ENCODE measurements at regions not wholly inside any gene's neighbourhood (a gene's known extent, or its start where the extent isn't known, plus 50 kb on each side); places are given as distances from the start of the nearest gene placed in this dataset.
"Not testable (repeated sequence)": the region's sequence is repeated elsewhere in the genome, so short reads cannot be mapped to it uniquely, and the experiment has no call there.

DNA sequence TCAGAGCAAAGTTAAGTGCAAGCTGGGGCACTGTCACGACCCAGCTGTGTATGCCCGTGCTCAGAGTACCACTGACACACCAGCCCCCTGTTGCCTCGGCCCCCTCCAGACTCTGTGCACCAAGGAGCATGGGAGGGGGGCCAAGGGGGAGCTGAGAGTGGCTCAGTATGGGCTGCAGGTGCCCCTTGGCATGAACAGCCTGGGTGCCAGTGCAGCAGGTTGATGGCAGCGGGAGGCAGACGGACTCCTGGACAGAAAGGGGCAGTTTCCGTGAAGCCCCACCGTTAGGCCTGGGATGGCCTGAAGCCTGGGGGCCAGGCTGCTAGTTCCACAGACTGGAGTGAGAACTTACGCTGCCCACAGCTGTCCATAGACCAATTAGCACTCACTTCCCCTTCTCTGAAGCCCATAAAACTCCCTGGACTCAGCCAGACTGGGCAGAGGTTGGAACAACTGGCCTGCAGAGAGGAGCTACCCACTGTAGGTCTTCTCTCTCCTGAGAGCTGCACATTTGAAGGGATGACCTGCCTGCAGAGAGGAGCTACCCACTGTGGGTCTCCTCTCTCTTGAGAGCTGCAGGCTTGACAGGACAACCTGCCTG, 182.8 kb downstream of the DEPDC1B start:
- no peak for DNase-seq

DNA sequence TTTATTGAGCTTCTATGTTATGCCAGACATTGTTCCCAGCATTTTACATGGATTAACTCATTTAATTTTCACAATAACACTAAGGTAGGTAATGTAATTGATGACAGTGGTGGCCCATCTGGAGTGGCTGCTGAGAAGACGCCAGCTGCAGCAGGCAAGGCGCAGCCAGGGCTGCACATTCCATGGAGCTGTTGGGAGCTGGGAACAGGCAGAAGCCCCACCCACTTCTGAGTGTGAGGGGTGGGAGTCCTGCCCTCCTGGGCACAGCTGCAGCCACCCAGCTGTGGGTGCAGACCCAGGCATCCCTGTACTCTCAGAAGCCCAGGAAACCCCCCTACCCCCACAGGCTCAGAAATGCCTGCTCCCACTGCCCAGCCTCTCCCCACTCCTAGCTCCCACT, 183.3 kb downstream of the DEPDC1B start:
- no peak for DNase-seq

GRCh38 chr5:60514152-60514551, 185.8 kb downstream of the DEPDC1B start:
- peak; percentile 56 for DNase-seq

DNA sequence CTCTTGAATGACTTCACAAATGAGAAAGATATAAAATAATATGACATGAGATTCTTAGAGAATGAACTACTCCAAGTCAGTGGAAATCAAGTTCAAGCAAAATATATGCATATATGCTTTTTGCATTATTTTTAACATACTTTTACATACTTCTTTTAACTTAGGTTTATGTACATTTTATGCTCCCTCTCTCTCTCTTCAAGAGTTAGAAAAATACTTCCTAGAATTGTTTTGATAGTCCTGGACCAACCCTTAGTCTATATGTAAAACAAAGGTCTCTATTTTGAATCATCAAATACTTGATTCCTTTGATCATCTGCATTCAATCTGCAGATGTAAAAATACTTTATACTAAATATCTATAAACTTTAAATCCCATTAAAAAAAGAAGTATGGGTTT, 187.8 kb downstream of the DEPDC1B start:
- no peak for DNase-seq

DNA sequence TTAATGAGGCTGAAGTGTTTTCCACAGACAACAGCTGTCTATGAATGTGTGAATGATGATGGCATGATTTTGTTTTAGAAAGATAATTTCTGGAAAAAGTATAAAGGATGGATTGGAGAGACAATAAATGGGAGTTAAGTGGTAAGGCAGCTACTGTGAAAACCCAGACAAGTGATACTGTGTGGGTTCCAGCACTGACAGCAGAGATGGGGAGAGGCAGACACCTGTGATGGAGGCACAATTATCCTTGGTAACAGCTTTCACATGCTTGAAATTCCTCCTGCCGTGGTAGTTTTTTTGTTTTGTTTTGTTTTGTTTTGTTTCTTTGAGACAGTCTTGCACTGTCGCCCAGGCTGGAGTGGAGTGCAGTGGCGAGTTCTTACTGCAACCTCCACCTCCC, 189.3 kb downstream of the DEPDC1B start:
- DNase-seq: no peak

DNA sequence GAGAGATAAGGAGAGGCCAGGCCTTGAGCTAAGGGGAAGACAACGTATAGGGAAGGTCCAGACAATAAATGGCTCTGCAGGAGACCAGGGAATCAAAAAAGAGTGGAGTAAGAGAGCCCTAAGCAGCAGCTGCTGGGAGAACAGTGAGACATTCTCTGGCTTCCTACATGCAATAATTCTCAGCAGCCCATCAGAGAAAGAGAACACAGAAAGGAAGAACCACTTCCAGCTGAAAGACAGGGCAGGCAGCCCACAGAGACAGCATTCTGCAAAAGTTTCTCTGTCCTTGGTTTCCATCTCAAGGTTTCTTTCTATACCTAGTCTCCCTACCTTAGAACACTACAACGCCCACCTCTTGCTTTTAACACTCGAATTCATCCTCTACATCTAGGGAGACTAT, 189.9 kb downstream of the DEPDC1B start:
- no peak for DNase-seq

DNA sequence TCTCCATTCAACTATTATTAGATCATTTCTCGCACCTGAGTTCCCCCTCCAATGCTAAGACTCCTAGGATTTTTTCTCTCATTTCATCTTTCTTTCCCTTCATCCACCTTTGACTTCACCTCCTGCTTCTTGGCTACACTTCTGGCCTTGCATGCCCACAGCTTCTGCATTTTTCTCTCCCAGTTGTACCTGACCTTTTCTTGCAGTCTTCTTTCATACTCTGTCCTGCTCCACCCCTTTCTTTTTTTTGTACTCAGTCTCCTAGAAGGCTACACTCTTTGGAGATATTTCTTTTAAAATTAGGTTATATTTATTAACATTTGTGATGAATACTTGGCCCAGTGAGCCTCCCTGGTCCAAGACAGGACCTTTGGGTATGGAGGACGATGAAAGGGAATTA, 190.4 kb downstream of the DEPDC1B start:
- no peak for DNase-seq

- no peak for DNase-seq
These were observed 192.3 kb downstream of the DEPDC1B start for GRCh38 chr5:60507687-60508086.

DNA sequence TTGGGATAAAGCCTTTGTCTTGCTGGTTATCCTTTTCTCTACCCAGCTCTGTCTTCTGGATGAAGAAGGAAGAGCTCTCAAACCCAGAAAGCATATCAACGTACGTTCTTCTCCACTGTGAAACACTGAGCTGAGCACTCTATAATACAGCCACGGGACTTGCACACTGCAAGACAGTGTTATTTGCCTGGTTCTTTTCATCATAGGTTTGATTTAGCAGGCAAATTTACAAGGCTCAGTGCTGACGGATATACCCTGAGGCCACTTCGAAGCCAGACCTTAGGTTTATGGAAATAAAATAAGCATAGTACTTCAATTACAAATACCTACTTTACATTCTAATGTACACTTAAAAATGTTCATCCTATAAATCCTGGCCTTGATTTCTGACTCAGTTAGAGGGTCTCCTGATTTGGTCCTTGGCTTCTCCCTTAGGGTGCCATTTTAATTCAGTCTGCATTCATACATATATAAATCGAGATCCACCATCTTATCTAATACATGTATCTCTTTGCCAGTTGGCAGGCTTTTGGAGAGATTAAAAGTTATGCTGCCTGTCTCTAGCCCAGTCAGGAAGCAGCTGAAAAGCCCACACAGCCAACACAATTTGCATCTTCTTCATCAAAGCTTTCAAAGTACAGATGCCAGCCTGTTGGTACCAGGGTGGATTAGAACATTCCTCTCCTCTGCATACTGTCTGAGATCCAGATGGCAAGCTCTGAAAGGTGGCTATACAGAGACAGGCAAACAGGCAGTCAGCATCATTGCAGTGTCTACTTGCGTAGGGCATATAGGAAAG, 194.4 kb downstream of the DEPDC1B start:
- DNase-seq: no peak

GRCh38 chr5:60504342-60504741, 195.6 kb downstream of the DEPDC1B start:
- DNase-seq: no peak

GRCh38 chr5:60503771-60504170, 196.2 kb downstream of the DEPDC1B start:
- no peak for DNase-seq

- DNase-seq: no peak
These were observed 202.1 kb downstream of the DEPDC1B start for GRCh38 chr5:60497706-60498500.

GRCh38 chr5:60495644-60496520, 204.1 kb downstream of the DEPDC1B start:
- no peak for DNase-seq

- DNase-seq: no peak
These were observed 205.3 kb downstream of the DEPDC1B start for GRCh38 chr5:60494635-60495034.

GRCh38 chr5:60494144-60494543, 205.8 kb downstream of the DEPDC1B start:
- no peak for DNase-seq

DNA sequence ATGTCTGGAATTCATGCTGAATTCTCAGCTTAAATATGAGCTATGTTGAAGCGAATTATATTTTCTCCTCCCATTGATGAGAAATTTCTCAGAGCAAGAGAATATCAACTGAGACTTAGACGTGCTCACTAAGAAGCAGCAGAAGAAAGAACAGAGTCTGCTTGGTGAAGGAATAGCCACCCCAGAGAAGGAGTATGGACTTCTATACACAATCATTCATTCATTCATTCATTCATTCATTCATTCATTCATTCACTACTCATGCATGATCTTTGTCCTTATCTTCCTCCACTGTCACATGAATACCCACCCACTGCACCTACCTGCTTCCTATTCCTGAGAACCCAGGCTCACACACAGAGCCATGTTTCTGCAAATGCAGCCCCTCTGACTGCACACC, 206.6 kb downstream of the DEPDC1B start:
- no peak for DNase-seq

DNA sequence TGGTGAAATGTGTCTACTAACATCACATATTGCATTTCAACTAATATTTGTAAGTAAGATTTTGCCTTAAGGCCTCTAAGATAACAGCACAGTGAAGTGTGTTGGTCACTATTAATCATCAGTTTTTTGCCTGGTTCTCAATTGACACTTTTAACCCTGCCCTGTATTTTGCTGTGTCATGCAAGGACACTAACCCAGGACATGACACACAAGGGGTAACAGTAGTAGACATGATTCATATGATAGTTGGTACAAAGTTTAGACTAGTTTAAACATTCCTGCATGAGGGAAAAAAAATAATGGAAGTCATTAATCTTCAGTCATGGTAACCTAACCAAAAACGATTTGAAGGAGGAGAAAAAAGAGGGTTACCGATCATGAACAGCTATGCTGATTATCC, 207.0 kb downstream of the DEPDC1B start:
- no peak for DNase-seq

- not testable (repeated sequence) for DNase-seq
These were observed 207.6 kb downstream of the DEPDC1B start for GRCh38 chr5:60492358-60492757.

DNA sequence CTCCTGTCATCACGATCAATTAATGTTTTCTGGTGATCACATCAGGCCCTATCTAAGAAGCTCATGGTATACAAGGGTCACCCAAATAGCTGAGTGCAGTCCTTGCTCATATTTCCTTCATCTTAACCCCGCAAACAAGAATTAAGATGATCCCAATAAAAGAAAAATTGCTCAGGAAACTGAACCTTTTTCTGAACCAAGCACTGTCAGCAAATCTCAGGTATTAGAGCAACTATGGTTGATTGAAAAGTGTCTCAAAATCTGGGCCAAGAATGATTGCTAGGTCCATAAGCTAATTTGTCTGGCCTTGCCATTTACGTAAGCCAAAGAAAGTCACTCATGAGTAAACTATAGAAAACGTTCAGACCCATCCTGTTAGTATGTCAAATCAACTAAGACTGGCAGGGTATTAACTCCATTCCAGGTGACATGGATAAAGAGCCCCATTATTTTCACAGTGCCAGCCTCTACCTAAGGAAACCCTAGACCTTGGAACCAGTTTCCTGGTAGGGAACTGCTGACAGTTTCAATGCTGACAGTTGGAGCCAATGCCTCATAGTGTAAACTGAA, 209.3 kb downstream of the DEPDC1B start:
- DNase-seq: no peak

- DNase-seq: no peak
These were observed 210.1 kb downstream of the DEPDC1B start for GRCh38 chr5:60489856-60490255.

- DNase-seq: no peak
These were observed 210.6 kb downstream of the DEPDC1B start for GRCh38 chr5:60489377-60489776.

GRCh38 chr5:60488466-60489130, 211.4 kb downstream of the DEPDC1B start:
- no peak for DNase-seq

Measured in MV-4-11 (cell line).